ENCODE measurements at regions not wholly inside any gene's neighbourhood (a gene's known extent, or its start where the extent isn't known, plus 50 kb on each side); places are given as distances from the start of the nearest gene placed in this dataset.

DNA sequence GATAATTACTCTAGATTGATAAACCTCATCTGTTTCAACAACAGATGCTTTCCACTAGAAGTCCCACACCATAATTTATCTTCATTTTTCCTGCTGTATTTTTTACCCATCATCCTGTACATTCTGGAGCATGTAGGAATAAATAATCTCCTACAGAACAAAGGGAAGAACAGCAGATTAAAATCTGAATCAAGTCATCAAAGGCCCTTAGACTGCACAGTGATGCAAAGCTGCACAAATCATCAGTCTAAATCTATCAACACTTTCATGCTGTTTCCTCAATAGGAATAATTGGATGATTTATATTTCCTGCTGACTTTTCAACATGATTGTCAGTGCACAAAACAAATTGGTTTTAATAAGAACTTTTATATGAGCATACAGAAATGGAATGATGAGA, 1143.9 kb downstream of the STIM2 start:
- Histone ChIP-seq H3K9me3 (no peaks in the 10 kb centered on the region), H3K27ac (replicated peaks in 1 of 4) (no peak overlapping the region), H3K4me1 (no peaks in the 10 kb centered on the region), H3K36me3 (no peaks in the 10 kb centered on the region), H3K4me3 (no peak overlapping the region), H3K27me3 (no peaks in the 10 kb centered on the region)
- TF ChIP-seq EP300 (IDR thresholded peaks at IDR 0.05): no peak
- TF ChIP-seq, protein P1, sequence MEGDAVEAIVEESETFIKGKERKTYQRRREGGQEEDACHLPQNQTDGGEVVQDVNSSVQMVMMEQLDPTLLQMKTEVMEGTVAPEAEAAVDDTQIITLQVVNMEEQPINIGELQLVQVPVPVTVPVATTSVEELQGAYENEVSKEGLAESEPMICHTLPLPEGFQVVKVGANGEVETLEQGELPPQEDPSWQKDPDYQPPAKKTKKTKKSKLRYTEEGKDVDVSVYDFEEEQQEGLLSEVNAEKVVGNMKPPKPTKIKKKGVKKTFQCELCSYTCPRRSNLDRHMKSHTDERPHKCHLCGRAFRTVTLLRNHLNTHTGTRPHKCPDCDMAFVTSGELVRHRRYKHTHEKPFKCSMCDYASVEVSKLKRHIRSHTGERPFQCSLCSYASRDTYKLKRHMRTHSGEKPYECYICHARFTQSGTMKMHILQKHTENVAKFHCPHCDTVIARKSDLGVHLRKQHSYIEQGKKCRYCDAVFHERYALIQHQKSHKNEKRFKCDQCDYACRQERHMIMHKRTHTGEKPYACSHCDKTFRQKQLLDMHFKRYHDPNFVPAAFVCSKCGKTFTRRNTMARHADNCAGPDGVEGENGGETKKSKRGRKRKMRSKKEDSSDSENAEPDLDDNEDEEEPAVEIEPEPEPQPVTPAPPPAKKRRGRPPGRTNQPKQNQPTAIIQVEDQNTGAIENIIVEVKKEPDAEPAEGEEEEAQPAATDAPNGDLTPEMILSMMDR (IDR thresholded peaks at IDR 0.05): no peak
- intact Hi-C loops (cut with DNase I): no loop called here
- no peak for DNase-seq (ENCODE audit: extremely low spot score)

- Histone ChIP-seq H3K36me3 (no peaks in the 10 kb centered on the region), H3K9me3 (no peaks in the 10 kb centered on the region), H3K4me3 (no peak overlapping the region), H3K27me3 (no peaks in the 10 kb centered on the region), H3K4me1 (no peaks in the 10 kb centered on the region), H3K27ac (replicated peaks in 1 of 4) (no peak overlapping the region)
- no peak for DNase-seq (ENCODE audit: extremely low spot score)
- WGBS: 88% methylated on average over 12 of the region's 12 CpGs
- TF ChIP-seq POLR2AphosphoS5 (IDR thresholded peaks at IDR 0.05) (no peak), POLR2A (IDR thresholded peaks at IDR 0.05; ENCODE audit: low read depth) (no peak), EP300 (IDR thresholded peaks at IDR 0.05) (no peak)
- TF ChIP-seq, protein P1 (IDR thresholded peaks at IDR 0.05): no peak
- intact Hi-C loops (cut with DNase I): no loop called here
Observed at GRCh38 chr4:28006021-28006420, 1145.4 kb downstream of the STIM2 start.

DNA sequence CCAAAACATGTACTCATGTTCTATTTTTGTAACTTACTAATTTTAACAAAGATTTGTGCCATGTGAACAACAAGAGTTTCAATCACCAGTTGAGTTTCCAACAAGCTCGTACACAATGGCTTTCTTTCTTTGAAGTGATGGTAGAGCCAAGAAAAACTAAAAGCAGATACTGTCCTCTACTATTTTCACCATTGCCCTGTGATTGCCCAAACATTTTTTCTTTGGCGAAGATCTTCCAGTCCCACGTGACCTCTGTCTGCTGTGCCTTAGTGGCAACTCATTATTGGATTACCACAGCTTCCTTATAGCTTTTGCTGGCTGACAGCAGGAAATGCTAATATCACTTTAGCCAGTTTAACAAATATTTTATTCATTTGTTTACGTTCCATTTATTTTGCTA, 1147.1 kb downstream of the STIM2 start:
- WGBS: 71% methylated on average over 4 of the region's 4 CpGs
- intact Hi-C loops (cut with DNase I): no loop called here

GRCh38 chr4:28009541-28009940, 1148.9 kb downstream of the STIM2 start:
- Histone ChIP-seq H3K27ac (replicated peaks in 1 of 4) (no peak overlapping the region), H3K36me3 (no peaks in the 10 kb centered on the region), H3K27me3 (no peaks in the 10 kb centered on the region), H3K4me1 (no peaks in the 10 kb centered on the region), H3K9me3 (no peaks in the 10 kb centered on the region), H3K4me3 (no peak overlapping the region)
- TF ChIP-seq POLR2AphosphoS5 (IDR thresholded peaks at IDR 0.05) (no peak), POLR2A (IDR thresholded peaks at IDR 0.05; ENCODE audit: low read depth) (no peak), EP300 (IDR thresholded peaks at IDR 0.05) (no peak)
- DNase-seq (ENCODE audit: extremely low spot score): no peak
- 77% methylated on average over 2 of the region's 2 CpGs for WGBS
- intact Hi-C loops (cut with DNase I): no loop called here

More for the DNA sequence above, 1147.1 kb downstream of the STIM2 start:
- TF ChIP-seq POLR2AphosphoS5 (IDR thresholded peaks at IDR 0.05): no peak
- TF ChIP-seq POLR2A (IDR thresholded peaks at IDR 0.05; ENCODE audit: low read depth): no peak
- no peak for TF ChIP-seq EP300 (IDR thresholded peaks at IDR 0.05)
- TF ChIP-seq, protein P1 (IDR thresholded peaks at IDR 0.05): no peak
- DNase-seq (ENCODE audit: extremely low spot score): no peak
- Histone ChIP-seq H3K36me3 (no peaks in the 10 kb centered on the region), H3K27me3 (no peaks in the 10 kb centered on the region), H3K4me1 (no peaks in the 10 kb centered on the region), H3K9me3 (no peaks in the 10 kb centered on the region), H3K4me3 (no peak overlapping the region), H3K27ac (replicated peaks in 1 of 4) (no peak overlapping the region)

DNA sequence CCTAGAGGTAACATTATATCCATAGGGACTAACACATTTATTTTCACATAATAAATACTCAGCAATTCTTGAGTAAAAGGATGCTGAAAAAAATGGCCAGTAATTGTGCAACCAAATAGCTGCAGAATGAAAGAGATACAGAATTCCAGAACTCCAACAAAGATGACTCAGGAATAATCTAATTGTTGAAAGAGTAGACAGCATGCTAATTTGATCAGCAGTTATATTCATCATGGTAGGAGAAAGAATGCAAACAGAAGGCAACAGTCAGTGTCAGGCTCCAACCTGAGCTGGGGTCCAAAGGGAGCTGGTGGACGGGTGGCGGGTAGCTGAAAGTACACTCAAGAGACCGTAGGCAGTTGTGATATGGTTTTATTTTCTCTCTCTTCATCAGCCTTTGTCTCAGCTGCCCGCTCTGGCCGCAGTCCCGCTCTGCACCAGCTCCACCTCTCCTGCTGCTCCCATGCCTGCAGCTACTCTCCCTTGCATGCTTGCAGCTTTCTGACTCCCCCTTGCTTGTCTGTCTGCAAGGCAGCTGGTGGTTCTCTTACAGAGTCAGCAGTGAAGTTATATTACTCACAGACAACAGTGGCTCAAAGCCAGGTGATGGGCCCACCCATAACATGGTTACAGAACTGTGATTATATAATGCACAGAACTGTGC, 1150.1 kb downstream of the STIM2 start:
- no peak for DNase-seq (ENCODE audit: extremely low spot score)
- WGBS: 79% methylated on average over 6 of the region's 6 CpGs
- intact Hi-C loops (cut with DNase I): no loop called here

More for the DNA sequence above, 1150.1 kb downstream of the STIM2 start:
- H3K4me1 ChIP-seq: no peaks in the 10 kb centered on the region
- TF ChIP-seq, protein P1 (IDR thresholded peaks at IDR 0.05): no peak
- TF ChIP-seq EP300 (IDR thresholded peaks at IDR 0.05): no peak
- no peak for TF ChIP-seq POLR2AphosphoS5 (IDR thresholded peaks at IDR 0.05)
- H3K36me3 ChIP-seq: no peaks in the 10 kb centered on the region
- no peaks in the 10 kb centered on the region for H3K27me3 ChIP-seq
- H3K4me3 ChIP-seq: no peak overlapping the region
- H3K27ac ChIP-seq (replicated peaks in 1 of 4): no peak overlapping the region
- H3K9me3 ChIP-seq: no peaks in the 10 kb centered on the region

Data from esophagus muscularis mucosa (tissue), 4 donors.